Subcutaneous abdominal adipose tissue (tissue), 5 donors: ENCODE measurements at regions not wholly inside any gene's neighbourhood (a gene's known extent, or its start where the extent isn't known, plus 50 kb on each side); places are given as distances from the start of the nearest gene placed in this dataset.

Source experiments
- H3K27ac ChIP-seq: one replicate; pipeline ENCODE4 v1.7.0; 2013; ENCODE audit warnings: low read depth, mild to moderate bottlenecking, inconsistent platforms, low read length, moderate library complexity
- H3K27me3 ChIP-seq, 5 donors: one replicate each; pipeline ENCODE4 v1.7.0; 2013; ENCODE audit warnings: low read length in 5 of 5, inconsistent platforms in 1 of 5; ENCODE audit not compliant: control insufficient read depth in 5 of 5, insufficient read depth in 4 of 5
- H3K36me3 ChIP-seq, 5 donors: one replicate each; pipeline ENCODE4 v1.7.0; 2013; ENCODE audit warnings: low read length in 5 of 5; ENCODE audit not compliant: control insufficient read depth in 5 of 5, insufficient read depth in 5 of 5
- H3K4me1 ChIP-seq, 5 donors: one replicate each; pipeline ENCODE4 v1.7.0; 2013; ENCODE audit warnings: low read length in 5 of 5, mild to moderate bottlenecking in 3 of 5, moderate library complexity in 1 of 5; ENCODE audit not compliant: control insufficient read depth in 5 of 5, insufficient read depth in 5 of 5
- H3K4me3 ChIP-seq, 5 donors: one replicate each; pipeline ENCODE4 v1.7.0; 2013; ENCODE audit warnings: low read length in 5 of 5, low read depth in 1 of 5
- H3K9ac ChIP-seq, 5 donors: one replicate each; pipeline ENCODE4 v1.7.0; 2013; ENCODE audit warnings: low read length in 5 of 5, mild to moderate bottlenecking in 4 of 5, moderate library complexity in 3 of 5
- H3K9me3 ChIP-seq, 5 donors: one replicate each; pipeline ENCODE4 v1.7.0; 2013; ENCODE audit warnings: low read length in 5 of 5; ENCODE audit not compliant: control insufficient read depth in 5 of 5
- donor health status: healthy.
- donor health status: healthy.
- donor health status: healthy.
- donor health status: healthy.
- donor health status: healthy.

- Histone ChIP-seq H3K9ac (no peak overlapping the region), H3K4me3 (no peak overlapping the region), H3K27ac (no peak overlapping the region), H3K4me1 (no peaks in the 10 kb centered on the region), H3K36me3 (no peaks in the 10 kb centered on the region), H3K9me3 (no peaks in the 10 kb centered on the region), H3K27me3 (no peaks in the 10 kb centered on the region)
Observed at GRCh38 chr14:44279357-44279756, 227.7 kb downstream of the FSCB start.

- no peaks in the 10 kb centered on the region for H3K36me3 ChIP-seq
- no peak overlapping the region for H3K9ac ChIP-seq
- no peak overlapping the region for H3K27ac ChIP-seq
- peaks cover 0 to 5% (median 0%) of the 10 kb centered on the region in 5 donors for H3K9me3 ChIP-seq
- no peaks in the 10 kb centered on the region for H3K27me3 ChIP-seq
- H3K4me3 ChIP-seq: no peak overlapping the region
- H3K4me1 ChIP-seq: no peaks in the 10 kb centered on the region
Observed at GRCh38 chr14:44271637-44272036, 235.4 kb downstream of the FSCB start.

- Histone ChIP-seq H3K36me3 (no peaks in the 10 kb centered on the region), H3K9me3 (peaks cover 0 to 5% (median 0%) of the 10 kb centered on the region in 5 donors), H3K4me1 (no peaks in the 10 kb centered on the region), H3K27ac (no peak overlapping the region), H3K27me3 (no peaks in the 10 kb centered on the region), H3K9ac (no peak overlapping the region), H3K4me3 (no peak overlapping the region)
Observed at GRCh38 chr14:44271006-44271405, 236.1 kb downstream of the FSCB start.

DNA sequence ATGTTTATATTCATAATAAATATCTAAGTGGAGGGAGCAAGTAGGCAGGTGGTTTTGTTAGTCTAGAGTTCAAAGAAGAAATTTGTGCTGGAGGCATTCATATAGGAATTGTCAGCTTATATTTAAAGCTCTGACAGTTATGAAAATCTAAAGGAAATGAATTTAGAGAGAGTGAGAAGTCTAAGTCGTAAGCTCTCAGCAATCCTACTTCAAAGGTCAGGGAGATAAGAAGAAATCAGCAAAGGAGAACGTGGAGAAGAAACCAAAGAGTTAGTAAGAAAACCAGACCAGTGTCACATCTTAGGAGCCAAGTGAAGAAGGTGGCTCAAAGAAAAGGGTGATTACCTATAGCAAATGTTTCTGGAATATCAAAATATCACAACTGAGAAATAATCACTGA is 241.8 kb downstream of the FSCB start:
- Histone ChIP-seq H3K4me3 (no peak overlapping the region), H3K4me1 (no peaks in the 10 kb centered on the region), H3K36me3 (no peaks in the 10 kb centered on the region), H3K27ac (no peak overlapping the region), H3K9ac (no peak overlapping the region), H3K27me3 (no peaks in the 10 kb centered on the region), H3K9me3 (peaks cover 0 to 8% (median 3%) of the 10 kb centered on the region in 5 donors)

DNA sequence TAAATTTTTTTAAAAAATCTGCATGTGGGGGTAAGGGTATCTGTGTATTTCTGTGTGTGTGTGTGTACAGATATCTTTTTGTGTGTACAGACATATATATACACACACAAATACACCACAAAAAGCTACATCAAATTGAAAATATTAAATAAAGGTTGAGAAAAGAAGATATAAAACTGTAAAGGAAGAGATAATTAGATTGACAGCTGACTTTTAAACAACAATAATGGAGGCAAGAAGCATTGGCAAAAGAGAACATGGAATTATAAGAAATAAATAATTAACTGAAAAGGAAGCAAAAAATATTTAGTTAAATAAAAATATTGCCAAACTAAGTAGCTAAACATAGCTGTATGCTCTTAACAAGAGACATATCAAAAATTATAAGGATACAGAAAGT is 291.4 kb downstream of the FSCB start:
- no peaks in the 10 kb centered on the region for H3K4me1 ChIP-seq
- H3K9ac ChIP-seq: no peak overlapping the region
- H3K4me3 ChIP-seq: no peak overlapping the region
- no peaks in the 10 kb centered on the region for H3K36me3 ChIP-seq
- no peaks in the 10 kb centered on the region for H3K27me3 ChIP-seq
- H3K9me3 ChIP-seq: peaks cover 0 to 6% (median 4%) of the 10 kb centered on the region in 5 donors
- no peak overlapping the region for H3K27ac ChIP-seq

- H3K27me3 ChIP-seq: no peaks in the 10 kb centered on the region
- H3K9ac ChIP-seq: no peak overlapping the region
- no peak overlapping the region for H3K4me3 ChIP-seq
- H3K36me3 ChIP-seq: no peaks in the 10 kb centered on the region
- no peaks in the 10 kb centered on the region for H3K4me1 ChIP-seq
- H3K27ac ChIP-seq: no peak overlapping the region
- H3K9me3 ChIP-seq: peaks cover 0 to 4% (median 0%) of the 10 kb centered on the region in 5 donors
Observed at GRCh38 chr14:44211718-44212117, 295.4 kb downstream of the FSCB start.

- Histone ChIP-seq H3K4me3 (no peak overlapping the region), H3K4me1 (peaks cover 0 to 11% (median 0%) of the 10 kb centered on the region in 5 donors), H3K9ac (no peak overlapping the region), H3K27ac (no peak overlapping the region), H3K27me3 (no peaks in the 10 kb centered on the region), H3K9me3 (peaks cover 0 to 3% (median 0%) of the 10 kb centered on the region in 5 donors), H3K36me3 (no peaks in the 10 kb centered on the region)
Observed at GRCh38 chr14:44204061-44204835, 302.8 kb downstream of the FSCB start.

- H3K4me1 ChIP-seq: no peaks in the 10 kb centered on the region
- no peak overlapping the region for H3K27ac ChIP-seq
- H3K36me3 ChIP-seq: no peaks in the 10 kb centered on the region
- H3K9ac ChIP-seq: no peak overlapping the region
- no peak overlapping the region for H3K4me3 ChIP-seq
- H3K27me3 ChIP-seq: no peaks in the 10 kb centered on the region
- H3K9me3 ChIP-seq: peaks cover 0 to 2% (median 0%) of the 10 kb centered on the region in 5 donors
Observed at GRCh38 chr14:44180975-44181374, 326.1 kb downstream of the FSCB start.

- Histone ChIP-seq H3K4me1 (no peaks in the 10 kb centered on the region), H3K27ac (no peak overlapping the region), H3K4me3 (no peak overlapping the region), H3K9me3 (peaks cover 0 to 2% (median 0%) of the 10 kb centered on the region in 5 donors), H3K36me3 (no peaks in the 10 kb centered on the region), H3K27me3 (no peaks in the 10 kb centered on the region), H3K9ac (no peak overlapping the region)
Observed at GRCh38 chr14:44170556-44170955, 336.5 kb downstream of the FSCB start.

DNA sequence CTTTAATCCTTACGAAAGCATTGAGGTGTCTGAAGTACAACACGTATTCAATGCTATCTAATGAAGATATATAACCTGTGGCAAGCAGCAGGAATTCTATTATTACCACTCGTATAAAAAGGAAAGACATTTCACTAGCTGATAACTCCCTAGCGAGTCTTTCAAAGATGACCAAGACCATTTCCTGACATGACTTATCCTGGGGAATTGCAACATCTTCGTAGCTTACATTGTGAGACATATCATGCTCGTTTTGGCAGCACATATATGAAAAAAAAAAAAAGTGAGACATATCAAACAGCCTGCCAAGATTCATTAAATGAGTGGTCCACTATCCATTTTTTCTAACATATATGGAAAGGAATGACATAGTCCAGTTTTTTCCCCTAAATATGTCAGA is 337.0 kb downstream of the FSCB start:
- no peak overlapping the region for H3K4me3 ChIP-seq
- H3K27ac ChIP-seq: no peak overlapping the region
- H3K9me3 ChIP-seq: peaks cover 0 to 1% (median 0%) of the 10 kb centered on the region in 5 donors
- no peaks in the 10 kb centered on the region for H3K36me3 ChIP-seq
- H3K9ac ChIP-seq: no peak overlapping the region
- no peaks in the 10 kb centered on the region for H3K4me1 ChIP-seq
- H3K27me3 ChIP-seq: no peaks in the 10 kb centered on the region
